ENCODE measurements at regions not wholly inside any gene's neighbourhood (a gene's known extent, or its start where the extent isn't known, plus 50 kb on each side); places are given as distances from the start of the nearest gene placed in this dataset.

GRCh38 chr6:14966096-14966905 lies 279.6 kb upstream of the JARID2 start:
- peak; percentile 33 for DNase-seq

GRCh38 chr6:14966906-14967711 lies 278.8 kb upstream of the JARID2 start:
- no peak for DNase-seq

- no peak for DNase-seq
Measured at GRCh38 chr6:14968056-14968637, 277.7 kb upstream of the JARID2 start.

- no peak for DNase-seq
Measured at GRCh38 chr6:14969126-14969525, 276.7 kb upstream of the JARID2 start.

GRCh38 chr6:14972379-14973067 lies 273.3 kb upstream of the JARID2 start:
- DNase-seq, result no peak

GRCh38 chr6:14974372-14974771 lies 271.5 kb upstream of the JARID2 start:
- DNase-seq, result no peak

- DNase-seq, result no peak
Measured at GRCh38 chr6:14974792-14975470, 270.9 kb upstream of the JARID2 start.

- DNase-seq, result peak; percentile 26
Measured at GRCh38 chr6:14975471-14975817, 270.4 kb upstream of the JARID2 start.

GRCh38 chr6:14977747-14978382 lies 268.0 kb upstream of the JARID2 start:
- no peak for DNase-seq

- DNase-seq, result no peak
Measured at GRCh38 chr6:14981960-14982359, 263.9 kb upstream of the JARID2 start.

GRCh38 chr6:14983599-14984518 lies 262.0 kb upstream of the JARID2 start:
- DNase-seq, result no peak

- peak; percentile 13 for DNase-seq
Measured at GRCh38 chr6:14984519-14984853, 261.4 kb upstream of the JARID2 start.

GRCh38 chr6:14985366-14985765 lies 260.5 kb upstream of the JARID2 start:
- DNase-seq, result no peak

- DNase-seq, result no peak
Measured at GRCh38 chr6:14986370-14986769, 259.5 kb upstream of the JARID2 start.

- no peak for DNase-seq
Measured at GRCh38 chr6:14987490-14987889, 258.4 kb upstream of the JARID2 start.

- no peak for DNase-seq
Measured at GRCh38 chr6:14992382-14992781, 253.5 kb upstream of the JARID2 start.

GRCh38 chr6:14995208-14995607 lies 250.7 kb upstream of the JARID2 start:
- no peak for DNase-seq

- DNase-seq, result no peak
Measured at GRCh38 chr6:14995966-14996602, 249.8 kb upstream of the JARID2 start.

- no peak for DNase-seq
Measured at GRCh38 chr6:14996892-14997291, 249.0 kb upstream of the JARID2 start.

GRCh38 chr6:14997507-14997906 lies 248.4 kb upstream of the JARID2 start:
- no peak for DNase-seq

GRCh38 chr6:14999106-14999505 lies 246.8 kb upstream of the JARID2 start:
- DNase-seq, result no peak

Measured in EL (cell line).